Spleen (tissue), 11 donors: ENCODE measurements at regions not wholly inside any gene's neighbourhood (a gene's known extent, or its start where the extent isn't known, plus 50 kb on each side); places are given as distances from the start of the nearest gene placed in this dataset.

ENCODE experiments used
- DNase-seq: peaks from one replicate; pipeline ENCODE4 v3.0.0-alpha.2; 2020
- H3K27ac ChIP-seq, 8 donors: fragments of 200-600 bp; sonication (generic) in 7 of 8; 1 replicate in 4 of 8; 2 replicates in 4 of 8; pipeline versions ENCODE4 v1.5.0 to v1.8.0; 2016 to 2021; ENCODE audit warnings: inconsistent platforms in 4 of 8, mild to moderate bottlenecking in 4 of 8, moderate library complexity in 1 of 8
- H3K27me3 ChIP-seq, 7 donors: fragments of 200-600 bp; sonication (generic) in 6 of 7; replicated peaks in 1 of 7; 1 replicate in 4 of 7; 2 replicates in 3 of 7; pipeline versions ENCODE4 v1.5.0 to v1.8.0; 2016 to 2021; ENCODE audit warnings: inconsistent platforms in 3 of 7, mild to moderate bottlenecking in 1 of 7
- H3K36me3 ChIP-seq, 6 donors: fragments of 200-600 bp; sonication (generic) in 5 of 6; 1 replicate in 4 of 6; 2 replicates in 2 of 6; pipeline versions ENCODE4 v1.5.0 to v1.8.0; 2016 to 2021; ENCODE audit warnings: inconsistent platforms in 2 of 6
- H3K4me1 ChIP-seq, 6 donors: fragments of 200-600 bp; sonication (generic) in 5 of 6; 1 replicate in 3 of 6; 2 replicates in 3 of 6; pipeline versions ENCODE4 v1.5.0 to v1.8.0; 2016 to 2021; ENCODE audit warnings: inconsistent platforms in 3 of 6
- H3K4me3 ChIP-seq, 8 donors: fragments of 200-600 bp; sonication (generic) in 7 of 8; 1 replicate in 4 of 8; 2 replicates in 4 of 8; pipeline versions ENCODE4 v1.5.0 to v1.8.0; 2016 to 2021; ENCODE audit warnings: inconsistent platforms in 4 of 8, mild to moderate bottlenecking in 4 of 8, moderate library complexity in 2 of 8
- H3K9me3 ChIP-seq, 8 donors: fragments of 200-600 bp; sonication (generic) in 7 of 8; 1 replicate in 4 of 8; 2 replicates in 4 of 8; pipeline versions ENCODE4 v1.5.0 to v1.8.0; 2016 to 2021; ENCODE audit warnings: inconsistent platforms in 4 of 8
- CTCF ChIP-seq, 11 experiments: fragments of 200-600 bp in 7 of 11; fragments of 450-650 bp in 4 of 11; sonication (generic) in 4 of 11; IDR thresholded peaks in 8 of 11; conservative IDR thresholded peaks in 3 of 11; 1 replicate in 7 of 11; 2 replicates in 4 of 11; pipeline versions ENCODE4 v1.4.0 to v1.8.0; 2016 to 2021; ENCODE audit warnings: antibody characterized with exemption in 11 of 11, inconsistent platforms in 4 of 11, mild to moderate bottlenecking in 1 of 11
- POLR2A ChIP-seq, 3 donors: fragments of 450-650 bp; IDR thresholded peaks; one replicate each; pipeline ENCODE4 v1.5.1; 2017; ENCODE audit warnings: antibody characterized with exemption in 3 of 3, mild to moderate bottlenecking in 1 of 3
- POLR2AphosphoS5 ChIP-seq, 3 donors: sonication (generic); formaldehyde crosslinking; IDR thresholded peaks; one replicate each; pipeline ENCODE4 v1.5.1; 2017; ENCODE audit warnings: antibody characterized with exemption in 3 of 3
- WGBS, 5 donors: extraction: QIAGEN DNeasy Blood & Tissue Kit in 3 of 5; methylation state at CpG; one replicate each; pipeline versions ENCODE4 v1.1.5 to v1.1.7; 2013 to 2018; 5-methylcytosine and 5-hydroxymethylcytosine counted together
- intact Hi-C: fragments of 100-400 bp; cut with DNase I; formaldehyde crosslinking; loops from one replicate; pipeline ENCODE4 v1.15.0; 2023; ENCODE audit warnings: low total_unique reads
- donor health status: healthy with polysubstance abuse.
- donor health status: DM: no; HTN: no; CAD: no; lungs with moderate emphysema.
- donor health status: DM: no; HTN: no; CAD: no.
- donor health status: Bipolar disorder and iron deficiency.
- donor health status: healthy.
- donor health status: DM: no; HTN: no; CAD: no.
- donor health status: DM: yes; HTN: yes; CAD: no.

GRCh38 chr4:60757986-60758680 is 442.0 kb upstream of the ADGRL3 start:
- intact Hi-C loops, result no loop called here
- TF ChIP-seq POLR2A (IDR thresholded peaks at IDR 0.05) (no peak), CTCF (IDR thresholded peaks at IDR 0.05 in 8 of 11, conservative IDR thresholded peaks at IDR 0.05 in 3 of 11) (no peak), POLR2AphosphoS5 (IDR thresholded peaks at IDR 0.05) (no peak)
- Histone ChIP-seq H3K4me3 (no peak overlapping the region), H3K36me3 (no peaks in the 10 kb centered on the region), H3K4me1 (no peaks in the 10 kb centered on the region), H3K9me3 (peaks cover 0 to 32% (median 10%) of the 10 kb centered on the region in 8 donors), H3K27ac (no peak overlapping the region), H3K27me3 (no peaks in the 10 kb centered on the region)
- no peak for DNase-seq
- 0 to 93% (median 76%) methylated on average over 1 of the region's 1 CpG for WGBS, 5 donors

GRCh38 chr4:60759518-60760245 is 440.4 kb upstream of the ADGRL3 start:
- no peaks in the 10 kb centered on the region for H3K27me3 ChIP-seq
- no peak for DNase-seq
- H3K36me3 ChIP-seq, result no peaks in the 10 kb centered on the region
- WGBS, 5 donors, result 78 to 85% (median 79%) methylated on average over 4 of the region's 4 CpGs
- no peak overlapping the region for H3K4me3 ChIP-seq
- TF ChIP-seq CTCF (IDR thresholded peaks at IDR 0.05 in 8 of 11, conservative IDR thresholded peaks at IDR 0.05 in 3 of 11), result no peak
- no peak for TF ChIP-seq POLR2AphosphoS5 (IDR thresholded peaks at IDR 0.05)
- TF ChIP-seq POLR2A (IDR thresholded peaks at IDR 0.05), result no peak
- H3K4me1 ChIP-seq, result no peaks in the 10 kb centered on the region
- intact Hi-C loops, result no loop called here
- peaks cover 0 to 24% (median 10%) of the 10 kb centered on the region in 8 donors for H3K9me3 ChIP-seq
- H3K27ac ChIP-seq, result no peak overlapping the region

- TF ChIP-seq CTCF (IDR thresholded peaks at IDR 0.05 in 8 of 11, conservative IDR thresholded peaks at IDR 0.05 in 3 of 11) (no peak), POLR2AphosphoS5 (IDR thresholded peaks at IDR 0.05) (no peak), POLR2A (IDR thresholded peaks at IDR 0.05) (no peak)
- peaks cover 0 to 8% (median 0%) of the 10 kb centered on the region in 8 donors for H3K9me3 ChIP-seq
- H3K36me3 ChIP-seq, result no peaks in the 10 kb centered on the region
- no peak overlapping the region for H3K4me3 ChIP-seq
- no peak overlapping the region for H3K27ac ChIP-seq
- 74 to 85% (median 75%) methylated on average over 3 of the region's 3 CpGs for WGBS, 5 donors
- DNase-seq, result no peak
- no peaks in the 10 kb centered on the region for H3K27me3 ChIP-seq
- H3K4me1 ChIP-seq, result no peaks in the 10 kb centered on the region
- intact Hi-C loops, result no loop called here
These were observed 419.3 kb upstream of the ADGRL3 start for GRCh38 chr4:60780874-60781273.

- no peak for DNase-seq
- intact Hi-C loops, result no loop called here
These were observed 409.5 kb upstream of the ADGRL3 start for GRCh38 chr4:60790608-60791007.

More at GRCh38 chr4:60790608-60791007, 409.5 kb upstream of the ADGRL3 start:
- H3K9me3 ChIP-seq, result peaks cover 0 to 10% (median 0%) of the 10 kb centered on the region in 8 donors
- no peaks in the 10 kb centered on the region for H3K36me3 ChIP-seq
- no peak overlapping the region for H3K4me3 ChIP-seq
- TF ChIP-seq POLR2A (IDR thresholded peaks at IDR 0.05) (no peak), CTCF (IDR thresholded peaks at IDR 0.05 in 8 of 11, conservative IDR thresholded peaks at IDR 0.05 in 3 of 11) (no peak), POLR2AphosphoS5 (IDR thresholded peaks at IDR 0.05) (no peak)
- H3K27ac ChIP-seq, result no peak overlapping the region
- H3K27me3 ChIP-seq, result no peaks in the 10 kb centered on the region
- H3K4me1 ChIP-seq, result no peaks in the 10 kb centered on the region
